Activated CD8-positive, alpha-beta memory T cell treated with anti-CD3 and anti-CD28 coated beads for 24 hours (primary cell): ENCODE measurements at regions not wholly inside any gene's neighbourhood (a gene's known extent, or its start where the extent isn't known, plus 50 kb on each side); places are given as distances from the start of the nearest gene placed in this dataset.

Experiments
- DNase-seq: peaks from one replicate; pipeline ENCODE4 v3.0.0-alpha.2; 2020

DNA sequence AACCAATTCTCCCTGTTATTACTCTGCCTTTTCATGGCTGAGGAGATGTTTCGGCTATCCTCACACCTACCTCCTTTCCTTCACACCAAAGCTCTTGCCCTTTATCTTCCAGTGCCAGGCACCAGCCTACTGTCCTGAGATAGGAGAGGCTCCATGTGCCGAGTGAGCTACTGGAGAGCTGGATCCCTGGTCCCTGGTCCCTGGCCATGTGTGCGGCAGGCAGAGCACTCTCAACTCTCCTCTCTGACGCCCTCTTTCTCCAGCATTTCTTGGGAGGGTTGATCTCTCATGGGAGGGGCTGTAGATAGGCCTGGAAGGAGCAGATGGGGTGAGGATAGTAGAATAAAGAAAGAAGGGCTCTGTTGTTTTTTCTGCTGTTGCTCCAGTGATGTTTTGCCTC lies 277.1 kb upstream of the UMPS start:
- no peak for DNase-seq

GRCh38 chr3:124455891-124456290 lies 274.4 kb upstream of the UMPS start:
- DNase-seq, result no peak

GRCh38 chr3:124456506-124456905 lies 273.7 kb upstream of the UMPS start:
- no peak for DNase-seq

- DNase-seq, result no peak
Observed at GRCh38 chr3:124459678-124460077, 270.6 kb upstream of the UMPS start.

- DNase-seq, result no peak
Observed at GRCh38 chr3:124461126-124461525, 269.1 kb upstream of the UMPS start.

- DNase-seq, result no peak
Observed at GRCh38 chr3:124461838-124462632, 268.2 kb upstream of the UMPS start.

DNA sequence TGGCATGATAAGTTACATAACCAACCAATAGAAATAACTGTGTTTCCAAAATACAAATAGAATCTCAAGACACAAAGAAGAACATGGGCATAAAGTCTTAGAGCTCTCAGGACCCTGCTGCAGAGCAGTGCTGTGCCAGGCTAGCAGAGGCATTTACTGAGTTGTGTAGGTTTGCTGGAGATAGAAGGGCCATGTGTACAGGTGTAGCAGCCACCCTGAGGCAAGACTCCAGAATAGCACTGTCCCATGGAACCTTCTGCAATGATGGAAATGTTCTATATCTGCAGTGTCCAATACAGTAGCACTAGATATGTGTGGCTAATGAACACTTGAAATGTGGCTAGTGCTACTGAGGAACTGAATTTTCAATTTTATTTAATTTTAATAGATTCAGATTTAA lies 267.0 kb upstream of the UMPS start:
- no peak for DNase-seq

GRCh38 chr3:124467980-124468902 lies 262.0 kb upstream of the UMPS start:
- DNase-seq, result no peak

GRCh38 chr3:124469555-124469954 lies 260.7 kb upstream of the UMPS start:
- DNase-seq, result no peak

GRCh38 chr3:124478830-124479229 lies 251.4 kb upstream of the UMPS start:
- no peak for DNase-seq

DNA sequence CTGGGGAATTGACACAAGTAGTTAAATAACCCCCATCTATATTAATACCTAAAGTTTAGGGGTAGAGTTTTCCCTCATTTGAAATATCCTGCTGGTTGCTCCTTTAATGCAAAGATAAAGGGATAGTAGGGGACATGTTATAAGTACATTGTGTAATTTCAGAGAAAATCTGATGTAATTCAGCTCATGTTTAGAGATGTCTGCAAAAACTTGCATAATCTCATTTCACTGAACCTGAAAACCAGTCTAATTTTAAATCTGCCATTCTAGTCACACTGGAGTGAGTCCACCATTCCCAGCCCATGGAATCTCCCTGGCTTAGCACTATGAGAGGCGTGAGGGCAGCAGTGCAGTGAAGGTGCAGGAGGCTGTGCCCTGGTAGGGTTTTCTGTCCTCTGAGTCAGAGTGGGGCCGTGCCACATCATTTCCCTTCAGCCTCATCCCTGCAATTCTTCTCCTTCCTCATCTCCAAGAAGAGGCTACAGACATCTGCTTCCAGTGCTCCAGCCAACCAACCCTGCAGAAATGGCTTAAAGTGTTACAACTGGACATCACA lies 246.3 kb upstream of the UMPS start:
- no peak for DNase-seq

- DNase-seq, result no peak
Observed at GRCh38 chr3:124486324-124486723, 243.9 kb upstream of the UMPS start.

DNA sequence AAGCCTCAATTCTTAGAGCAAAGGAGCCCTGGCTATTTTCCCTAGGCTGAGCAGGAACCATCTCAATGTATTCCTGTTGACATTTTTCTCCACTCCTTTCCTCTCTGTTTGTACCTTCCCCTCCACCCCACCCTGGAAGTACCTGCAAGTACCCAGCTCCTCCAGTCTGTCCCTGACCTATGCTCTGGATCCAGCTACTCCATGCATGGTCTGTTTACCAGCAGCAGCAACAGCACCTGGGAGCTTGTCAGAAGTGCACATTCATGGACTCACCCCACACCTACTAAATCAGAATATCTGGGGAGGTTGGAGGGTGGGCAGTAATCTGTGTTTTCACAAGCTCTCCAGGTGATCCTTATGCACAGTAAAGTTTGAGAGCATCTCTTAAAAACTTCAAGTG lies 240.7 kb upstream of the UMPS start:
- DNase-seq, result no peak

GRCh38 chr3:124491098-124491497 lies 239.2 kb upstream of the UMPS start:
- DNase-seq, result no peak

DNA sequence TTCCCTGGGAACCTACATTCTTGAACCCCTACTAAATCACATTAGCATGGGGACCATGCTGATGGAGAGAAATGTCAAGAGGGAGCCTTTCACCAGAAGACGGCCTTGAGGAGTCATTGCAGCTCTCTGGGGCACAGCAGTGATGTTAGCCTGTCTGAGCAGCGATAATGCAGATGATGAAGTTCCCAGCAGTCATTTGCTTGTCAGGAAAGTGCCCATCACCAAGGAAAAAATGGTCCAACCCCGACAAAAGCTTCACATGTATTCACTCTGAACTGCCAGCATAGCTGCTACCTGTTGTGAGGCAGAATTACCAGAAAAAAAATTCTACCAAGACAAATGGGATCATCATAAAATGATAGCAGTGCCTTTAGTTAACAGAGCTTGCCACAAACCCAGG lies 238.4 kb upstream of the UMPS start:
- DNase-seq, result no peak

DNA sequence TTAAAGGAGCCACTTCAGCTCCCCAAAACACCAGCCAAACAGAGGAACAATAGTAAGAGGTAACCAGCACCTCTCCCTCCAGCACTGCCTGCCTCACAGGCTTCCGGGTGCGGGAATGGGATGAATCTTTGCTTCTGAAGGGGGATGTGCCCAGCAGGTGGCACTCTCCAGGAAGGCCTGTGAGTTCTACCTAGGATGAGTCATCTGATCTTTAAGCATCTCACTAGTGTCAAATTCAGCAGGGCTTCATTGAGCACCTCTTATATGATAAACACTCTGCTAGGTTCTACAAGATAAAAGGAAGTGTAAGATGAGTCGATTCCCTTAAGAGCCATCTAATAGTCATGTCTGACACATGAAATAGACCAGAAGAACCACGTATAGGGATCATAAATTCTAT lies 237.4 kb upstream of the UMPS start:
- DNase-seq, result no peak

- no peak for DNase-seq
Observed at GRCh38 chr3:124496061-124496460, 234.2 kb upstream of the UMPS start.

GRCh38 chr3:124497487-124497886 lies 232.8 kb upstream of the UMPS start:
- DNase-seq, result no peak

DNA sequence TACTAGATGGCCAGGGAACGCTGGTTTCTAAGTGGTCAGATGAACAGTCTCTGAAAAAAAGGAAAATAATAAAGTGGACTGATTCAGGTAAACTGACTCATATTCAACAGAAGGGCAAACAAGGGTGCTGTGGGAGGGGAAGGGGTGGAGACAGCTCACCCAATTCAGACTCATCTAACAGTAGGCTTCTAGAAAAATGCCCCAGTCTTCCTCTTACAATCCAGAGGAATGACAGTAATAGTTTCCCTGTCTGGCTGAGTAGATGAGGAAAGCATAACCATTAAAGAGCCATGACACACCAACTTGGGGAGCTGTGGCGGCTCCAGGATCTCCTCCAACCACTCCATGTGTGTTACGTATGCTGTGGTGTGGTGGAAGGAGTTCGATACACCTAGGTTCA lies 231.4 kb upstream of the UMPS start:
- DNase-seq, result no peak

GRCh38 chr3:124504332-124505059 lies 225.8 kb upstream of the UMPS start:
- no peak for DNase-seq

GRCh38 chr3:124509884-124510283 lies 220.4 kb upstream of the UMPS start:
- no peak for DNase-seq

- DNase-seq, result no peak
Observed at GRCh38 chr3:124510290-124510689, 220.0 kb upstream of the UMPS start.
